Activated naive CD8-positive, alpha-beta T cell treated with anti-CD3 and anti-CD28 coated beads, Interleukin-2, amount 10 ng/mL, durations not matched to agents 7 days and 5 days (primary cell): ENCODE measurements at regions not wholly inside any gene's neighbourhood (a gene's known extent, or its start where the extent isn't known, plus 50 kb on each side); places are given as distances from the start of the nearest gene placed in this dataset.
"Not testable (repeated sequence)": the region's sequence is repeated elsewhere in the genome, so short reads cannot be mapped to it uniquely, and the experiment has no call there.

Experiments
- ATAC-seq: fragments of 150-1000 bp; cut with Tn5 transposase; one replicate; pipeline ENCODE4 v1.10.0; 2021; ENCODE audit warnings: low read depth, moderate library complexity
- POLR2A ChIA-PET: fragments of 350-600 bp; sonication (Branson Sonifier 250); formaldehyde crosslinking; loops from one replicate; lab custom pipeline; 2021; ENCODE audit warnings: antibody characterized with exemption; lab: Charles Lee
- DNase-seq: peaks from one replicate; pipeline ENCODE4 v3.0.0; 2021
- H3K27ac Mint-ChIP-seq: one replicate; pipeline ENCODE4 v1.8.0; 2022; ENCODE audit warnings: mild to moderate bottlenecking, mixed read lengths
- H3K27me3 Mint-ChIP-seq: one replicate; pipeline ENCODE4 v1.8.0; 2022; ENCODE audit warnings: mild to moderate bottlenecking, moderate library complexity, mixed read lengths
- H3K36me3 Mint-ChIP-seq: one replicate; pipeline ENCODE4 v1.8.0; 2021; ENCODE audit warnings: mild to moderate bottlenecking, mixed read lengths
- H3K4me1 Mint-ChIP-seq: one replicate; pipeline ENCODE4 v1.8.0; 2021; ENCODE audit warnings: mixed read lengths
- H3K4me3 Mint-ChIP-seq: one replicate; pipeline ENCODE4 v1.8.0; 2022; ENCODE audit warnings: mild to moderate bottlenecking, moderate library complexity, mixed read lengths
- H3K9me3 Mint-ChIP-seq: one replicate; pipeline ENCODE4 v1.8.0; 2021; ENCODE audit warnings: mixed read lengths

GRCh38 chr12:34219046-34219770 lies 196.9 kb downstream of the ALG10 start:
- Mint-ChIP-seq H3K9me3 (no peaks in the 10 kb centered on the region), H3K27me3 (peaks cover 15% of the 10 kb centered on the region), H3K4me1 (peaks cover 1% of the 10 kb centered on the region), H3K36me3 (no peaks in the 10 kb centered on the region), H3K4me3 (peak overlapping the region; percentile 87), H3K27ac (peak overlapping the region; percentile 77)
- DNase-seq (no peak), ATAC-seq (peak; percentile 42)
- POLR2A ChIA-PET = no interaction called here

GRCh38 chr12:34220079-34220478 lies 197.8 kb downstream of the ALG10 start:
- not testable (repeated sequence) for H3K9me3 Mint-ChIP-seq, H3K27ac Mint-ChIP-seq, H3K4me1 Mint-ChIP-seq, DNase-seq, H3K4me3 Mint-ChIP-seq, H3K36me3 Mint-ChIP-seq, ATAC-seq
- POLR2A ChIA-PET = interaction anchor here (0.7 kb wide), 1 partner anchor 95 kb away, joined by 3 read pairs; no protein-coding TSS in a partner anchor
- peaks cover 15% of the 10 kb centered on the region for H3K27me3 Mint-ChIP-seq

- H3K4me3 Mint-ChIP-seq = no peak overlapping the region
- H3K27ac Mint-ChIP-seq = no peak overlapping the region
- POLR2A ChIA-PET = no interaction called here
- DNase-seq (no peak), ATAC-seq (no peak)
- no peaks in the 10 kb centered on the region for H3K36me3 Mint-ChIP-seq
- H3K4me1 Mint-ChIP-seq = no peaks in the 10 kb centered on the region
- peaks cover 11% of the 10 kb centered on the region for H3K9me3 Mint-ChIP-seq
- peaks cover 10% of the 10 kb centered on the region for H3K27me3 Mint-ChIP-seq
Measured at GRCh38 chr12:34223640-34224039, 201.3 kb downstream of the ALG10 start.

GRCh38 chr12:34226044-34226443 lies 203.7 kb downstream of the ALG10 start:
- DNase-seq, POLR2A ChIA-PET, H3K27ac Mint-ChIP-seq, H3K36me3 Mint-ChIP-seq, H3K27me3 Mint-ChIP-seq, H3K4me3 Mint-ChIP-seq, H3K4me1 Mint-ChIP-seq, ATAC-seq: not testable (repeated sequence)
- peaks cover 11% of the 10 kb centered on the region for H3K9me3 Mint-ChIP-seq

GRCh38 chr12:34228046-34228445 lies 205.8 kb downstream of the ALG10 start:
- POLR2A ChIA-PET = not testable (repeated sequence)

GRCh38 chr12:34229033-34229432 lies 206.7 kb downstream of the ALG10 start:
- POLR2A ChIA-PET, H3K4me3 Mint-ChIP-seq, H3K27ac Mint-ChIP-seq, DNase-seq, H3K27me3 Mint-ChIP-seq, H3K36me3 Mint-ChIP-seq, H3K4me1 Mint-ChIP-seq, ATAC-seq: not testable (repeated sequence)
- H3K9me3 Mint-ChIP-seq = peaks cover 11% of the 10 kb centered on the region

More at GRCh38 chr12:34228046-34228445, 205.8 kb downstream of the ALG10 start:
- ATAC-seq, H3K27me3 Mint-ChIP-seq, H3K4me3 Mint-ChIP-seq, DNase-seq, H3K4me1 Mint-ChIP-seq, H3K36me3 Mint-ChIP-seq, H3K27ac Mint-ChIP-seq: not testable (repeated sequence)
- H3K9me3 Mint-ChIP-seq = peaks cover 11% of the 10 kb centered on the region

GRCh38 chr12:34233618-34234017 lies 211.3 kb downstream of the ALG10 start:
- ATAC-seq (no peak), DNase-seq (no peak)
- POLR2A ChIA-PET = no interaction called here
- Mint-ChIP-seq H3K27ac (no peak overlapping the region), H3K4me1 (no peaks in the 10 kb centered on the region), H3K9me3 (peaks cover under 1% of the 10 kb centered on the region), H3K4me3 (no peak overlapping the region), H3K27me3 (peaks cover 3% of the 10 kb centered on the region), H3K36me3 (no peaks in the 10 kb centered on the region)

- Mint-ChIP-seq H3K27me3 (no peaks in the 10 kb centered on the region), H3K4me1 (no peaks in the 10 kb centered on the region), H3K36me3 (no peaks in the 10 kb centered on the region), H3K27ac (no peak overlapping the region), H3K4me3 (no peak overlapping the region), H3K9me3 (no peaks in the 10 kb centered on the region)
- no peak for ATAC-seq
- no peak for DNase-seq
- POLR2A ChIA-PET = no interaction called here
Measured at GRCh38 chr12:34236073-34236472, 213.8 kb downstream of the ALG10 start.

GRCh38 chr12:34244608-34245007 lies 222.3 kb downstream of the ALG10 start:
- DNase-seq = no peak
- Mint-ChIP-seq H3K4me3 (no peak overlapping the region), H3K36me3 (no peaks in the 10 kb centered on the region), H3K9me3 (no peaks in the 10 kb centered on the region), H3K27me3 (peaks cover 7% of the 10 kb centered on the region), H3K4me1 (no peaks in the 10 kb centered on the region), H3K27ac (no peak overlapping the region)
- POLR2A ChIA-PET = no interaction called here
- no peak for ATAC-seq

GRCh38 chr12:34249271-34249670 lies 227.0 kb downstream of the ALG10 start:
- Mint-ChIP-seq H3K4me1 (no peaks in the 10 kb centered on the region), H3K4me3 (no peak overlapping the region), H3K9me3 (no peaks in the 10 kb centered on the region), H3K27me3 (peaks cover 7% of the 10 kb centered on the region), H3K36me3 (no peaks in the 10 kb centered on the region), H3K27ac (no peak overlapping the region)
- POLR2A ChIA-PET = no interaction called here
- ATAC-seq = no peak
- no peak for DNase-seq

GRCh38 chr12:34251879-34252278 lies 229.6 kb downstream of the ALG10 start:
- DNase-seq, H3K36me3 Mint-ChIP-seq, ATAC-seq, POLR2A ChIA-PET, H3K27me3 Mint-ChIP-seq, H3K4me3 Mint-ChIP-seq, H3K9me3 Mint-ChIP-seq, H3K27ac Mint-ChIP-seq, H3K4me1 Mint-ChIP-seq: not testable (repeated sequence)

- H3K27ac Mint-ChIP-seq = no peak overlapping the region
- no peaks in the 10 kb centered on the region for H3K36me3 Mint-ChIP-seq
- H3K9me3 Mint-ChIP-seq = no peaks in the 10 kb centered on the region
- POLR2A ChIA-PET = no interaction called here
- ATAC-seq (no peak), DNase-seq (no peak)
- no peak overlapping the region for H3K4me3 Mint-ChIP-seq
- no peaks in the 10 kb centered on the region for H3K27me3 Mint-ChIP-seq
- H3K4me1 Mint-ChIP-seq = no peaks in the 10 kb centered on the region
Measured at GRCh38 chr12:34253674-34254073, 231.4 kb downstream of the ALG10 start.

GRCh38 chr12:34257093-34257492 lies 234.8 kb downstream of the ALG10 start:
- DNase-seq (no peak), ATAC-seq (no peak)
- Mint-ChIP-seq H3K27ac (no peak overlapping the region), H3K4me3 (no peak overlapping the region), H3K36me3 (no peaks in the 10 kb centered on the region), H3K4me1 (no peaks in the 10 kb centered on the region), H3K9me3 (peaks cover 1% of the 10 kb centered on the region), H3K27me3 (no peaks in the 10 kb centered on the region)
- POLR2A ChIA-PET = no interaction called here

- DNase-seq, H3K36me3 Mint-ChIP-seq, POLR2A ChIA-PET, H3K27ac Mint-ChIP-seq, ATAC-seq, H3K4me1 Mint-ChIP-seq, H3K27me3 Mint-ChIP-seq, H3K4me3 Mint-ChIP-seq: not testable (repeated sequence)
- H3K9me3 Mint-ChIP-seq = peaks cover 12% of the 10 kb centered on the region
Measured at GRCh38 chr12:34262140-34262539, 239.8 kb downstream of the ALG10 start.
